Sciatic nerve (tissue), 2 donors: ENCODE measurements at regions not wholly inside any gene's neighbourhood (a gene's known extent, or its start where the extent isn't known, plus 50 kb on each side); places are given as distances from the start of the nearest gene placed in this dataset.

Experiments
- ATAC-seq: fragments of 200-7000 bp; cut with Tn5 transposase; one replicate; pipeline ENCODE4 v1.9.1; 2020; ENCODE audit warnings: mild to moderate bottlenecking, moderate library complexity
- DNase-seq: peaks from one replicate; pipeline ENCODE4 v3.0.0-alpha.2; 2020; ENCODE audit warnings: low spot score
- intact Hi-C: fragments of 100-400 bp; cut with DNase I; formaldehyde crosslinking; loops from one replicate; pipeline ENCODE4 v1.14.2; 2022
- donor health status: DM: no; HTN: no; CAD: no.
- donor health status: DM: no; HTN: no; CAD: no.

DNA sequence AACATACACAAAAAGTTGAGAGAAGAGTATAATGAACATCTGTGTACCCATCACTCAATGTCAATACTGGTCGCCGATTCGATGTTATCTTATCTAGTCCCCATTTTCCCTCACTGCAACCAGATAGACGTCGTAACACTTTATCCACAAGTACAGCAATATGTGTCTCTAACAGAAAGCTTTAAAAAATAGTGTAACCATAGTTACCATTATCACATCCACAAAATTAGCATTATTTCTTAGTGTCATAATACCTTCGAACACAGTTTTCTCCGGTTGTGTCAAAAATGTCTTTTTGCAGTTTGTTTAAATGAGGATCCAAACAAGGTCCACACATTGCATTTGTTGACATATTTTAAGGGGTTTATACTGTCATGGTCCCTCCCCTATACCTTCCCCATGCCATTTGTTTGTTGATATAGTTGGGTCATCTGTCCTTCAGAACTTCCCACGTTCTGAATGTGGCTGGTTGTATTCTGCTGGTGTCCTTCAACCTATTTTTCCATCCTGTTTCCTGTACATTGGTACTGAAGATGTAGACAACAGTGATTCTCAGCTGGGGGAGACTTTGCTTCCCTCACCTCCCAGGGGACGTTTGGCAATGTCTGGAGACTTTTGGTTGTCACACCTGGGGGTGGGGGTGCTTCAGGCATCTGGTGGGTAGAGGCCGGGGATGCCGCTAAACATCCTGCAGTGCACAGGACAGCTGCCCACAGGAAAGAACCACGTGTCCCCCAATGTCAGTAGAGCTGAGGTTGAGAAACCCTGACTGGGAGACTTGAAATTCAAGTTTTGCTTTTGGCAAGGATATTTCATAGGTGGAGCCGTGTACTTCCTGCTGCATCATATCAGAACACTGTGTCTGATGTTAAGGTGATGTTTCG lies 72.7 kb upstream of the SPRED2 start:
- intact Hi-C loops, result no loop called here
- peak; percentile 65 for ATAC-seq
- no peak for DNase-seq

DNA sequence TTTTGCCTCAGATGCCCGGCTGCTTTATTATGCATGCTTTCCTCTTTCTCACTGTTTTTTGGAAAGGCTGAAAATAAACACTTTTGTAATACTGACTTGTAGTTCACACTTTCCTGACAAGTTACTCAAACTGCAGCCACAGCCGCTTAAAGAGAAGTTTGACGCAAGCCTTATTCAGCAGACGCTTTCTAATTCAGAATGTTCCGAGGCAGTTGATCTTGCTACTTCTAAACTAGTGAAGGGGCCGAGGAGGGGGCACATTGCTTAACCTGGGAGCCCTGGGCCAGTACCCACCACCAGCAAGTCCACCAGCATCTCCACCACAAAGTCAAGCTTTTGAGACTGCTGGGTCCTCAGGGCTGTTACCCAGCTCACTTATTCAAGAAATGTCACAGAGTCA lies 71.8 kb upstream of the SPRED2 start:
- no peak for ATAC-seq
- DNase-seq, result no peak
- intact Hi-C loops, result no loop called here

DNA sequence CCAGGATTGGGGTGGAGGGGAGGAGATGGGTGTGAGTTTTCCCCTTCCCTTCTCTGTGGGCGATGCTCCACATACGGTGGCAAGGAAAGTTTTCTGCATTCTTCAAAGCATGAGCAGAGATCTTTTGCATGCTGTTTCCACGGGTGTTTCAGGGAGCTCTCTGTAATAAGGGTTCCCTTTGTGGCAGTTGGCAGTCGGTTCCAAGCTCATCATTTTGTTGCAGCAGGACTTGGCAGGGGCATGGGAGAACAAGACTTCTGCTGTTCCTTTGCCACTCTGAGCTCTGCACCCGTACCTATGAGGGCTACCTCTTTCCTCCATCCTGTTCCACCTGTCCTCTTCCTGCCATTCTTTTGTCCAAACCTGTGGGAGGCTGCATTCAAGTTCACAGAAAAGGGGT lies 71.3 kb upstream of the SPRED2 start:
- intact Hi-C loops, result no loop called here
- DNase-seq, result no peak
- no peak for ATAC-seq

DNA sequence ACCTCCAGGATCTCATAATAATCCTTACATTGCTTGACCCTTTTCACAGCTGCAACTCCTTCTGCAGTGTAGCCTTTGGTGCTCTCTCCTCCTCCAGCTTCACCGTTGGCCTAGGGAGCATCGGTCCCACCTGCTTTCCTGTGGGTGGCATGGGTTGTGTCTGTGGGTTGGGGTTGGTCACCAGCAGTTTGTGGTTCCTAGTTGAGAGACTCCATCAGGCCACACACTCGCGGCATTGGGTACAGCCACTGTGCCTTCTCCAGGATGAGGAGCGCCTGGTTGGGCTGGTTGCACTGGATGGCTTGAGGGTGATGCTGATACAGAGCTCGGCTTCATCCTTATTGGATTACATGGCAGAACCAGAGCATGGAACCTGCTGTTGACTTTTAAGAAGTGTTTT lies 69.4 kb upstream of the SPRED2 start:
- intact Hi-C loops, result no loop called here
- no peak for ATAC-seq
- DNase-seq, result no peak

DNA sequence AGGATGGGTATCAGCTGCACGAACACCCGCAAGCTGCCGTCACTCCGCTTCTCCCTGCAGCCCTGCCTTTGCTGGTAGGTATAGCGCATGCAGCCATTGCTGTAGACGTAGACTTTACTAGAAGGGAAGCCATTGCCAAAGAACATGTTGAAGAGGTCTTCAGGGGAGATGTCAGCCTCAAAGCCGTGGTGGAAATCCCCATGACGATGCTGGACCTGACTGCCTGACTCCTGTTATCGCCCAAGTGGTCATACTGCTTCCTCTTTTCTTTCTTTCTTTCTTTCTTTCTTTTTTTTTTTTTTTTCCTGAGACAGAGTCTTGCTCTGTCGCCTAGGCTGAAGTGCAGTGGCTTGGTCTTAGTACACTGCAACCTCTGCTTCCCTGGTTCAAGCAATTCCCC lies 68.7 kb upstream of the SPRED2 start:
- intact Hi-C loops, result no loop called here
- ATAC-seq (no peak), DNase-seq (no peak)

DNA sequence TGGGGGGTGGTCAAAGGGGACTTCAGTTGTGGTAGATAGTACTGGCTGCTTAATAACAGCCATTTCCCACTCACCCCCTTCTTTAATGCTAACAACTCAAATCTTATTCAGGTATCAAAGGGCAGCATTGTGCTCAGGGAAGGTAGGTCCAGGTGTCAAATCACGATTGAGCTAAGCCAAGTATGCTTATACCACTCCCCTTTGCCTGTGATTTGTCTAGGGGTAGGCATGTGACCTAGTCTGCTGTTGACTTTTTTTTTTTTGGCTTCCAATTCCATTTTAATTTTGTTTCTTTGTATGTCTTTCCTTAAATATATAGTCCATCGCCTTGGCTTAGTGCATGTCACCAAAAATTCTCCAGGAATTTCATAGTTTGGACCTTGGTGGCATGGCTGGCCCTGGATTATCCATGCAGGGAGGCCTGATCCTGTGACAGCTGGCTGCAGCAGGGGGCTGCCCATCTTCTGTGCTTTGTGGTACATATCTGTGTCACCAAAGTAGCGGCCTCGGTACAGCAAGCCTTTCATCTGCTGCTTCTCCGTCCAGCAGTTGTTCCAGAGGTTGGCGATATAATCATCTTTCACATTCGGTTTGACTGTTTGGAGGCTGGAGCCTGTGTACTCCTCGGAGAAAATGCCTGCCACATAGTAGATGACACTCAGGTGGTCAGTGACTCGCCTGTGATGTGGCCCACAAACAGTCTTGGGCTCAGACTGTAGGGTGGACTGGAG lies 68.1 kb upstream of the SPRED2 start:
- ATAC-seq (no peak), DNase-seq (no peak)
- intact Hi-C loops, result no loop called here

DNA sequence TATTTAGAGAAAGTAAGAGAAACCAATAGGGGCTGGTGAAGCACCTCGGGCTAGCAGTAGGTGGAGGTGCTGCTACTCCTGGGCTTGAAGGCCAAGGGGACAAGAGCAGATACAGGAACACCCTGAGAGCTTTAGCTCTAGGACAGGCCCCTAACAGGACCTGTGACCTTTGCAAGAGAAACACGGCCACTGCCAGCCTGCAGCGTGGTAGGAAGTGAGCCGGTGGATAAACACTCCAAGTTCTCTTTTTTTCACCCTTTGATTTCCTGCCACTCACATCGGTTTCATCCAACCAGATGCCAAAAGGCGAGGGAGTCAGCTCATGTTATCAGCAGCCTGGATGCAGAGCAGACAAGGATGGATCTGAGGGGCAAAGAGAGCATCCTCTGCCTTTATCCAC lies 66.8 kb upstream of the SPRED2 start:
- DNase-seq, result no peak
- intact Hi-C loops, result no loop called here
- ATAC-seq, result no peak

DNA sequence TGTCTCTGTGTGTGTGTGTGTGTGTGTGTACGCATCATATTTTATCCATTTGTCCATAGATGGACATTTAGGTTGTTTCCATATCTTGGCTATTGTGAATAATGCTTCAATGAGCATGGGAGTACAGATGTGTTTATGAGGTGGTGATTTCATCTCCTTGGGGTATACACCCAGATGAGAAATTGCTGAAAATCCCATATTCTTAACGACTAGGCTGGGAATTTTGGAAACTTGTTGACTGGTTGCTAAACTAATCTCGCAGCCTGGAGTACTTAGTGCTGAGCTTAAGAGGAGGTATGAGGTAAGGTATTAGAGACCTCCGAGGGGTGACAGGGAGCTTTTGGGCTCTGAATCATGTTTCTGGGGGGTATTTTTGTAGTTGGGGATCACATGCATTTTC lies 66.0 kb upstream of the SPRED2 start:
- ATAC-seq, result no peak
- no peak for DNase-seq
- intact Hi-C loops, result no loop called here

DNA sequence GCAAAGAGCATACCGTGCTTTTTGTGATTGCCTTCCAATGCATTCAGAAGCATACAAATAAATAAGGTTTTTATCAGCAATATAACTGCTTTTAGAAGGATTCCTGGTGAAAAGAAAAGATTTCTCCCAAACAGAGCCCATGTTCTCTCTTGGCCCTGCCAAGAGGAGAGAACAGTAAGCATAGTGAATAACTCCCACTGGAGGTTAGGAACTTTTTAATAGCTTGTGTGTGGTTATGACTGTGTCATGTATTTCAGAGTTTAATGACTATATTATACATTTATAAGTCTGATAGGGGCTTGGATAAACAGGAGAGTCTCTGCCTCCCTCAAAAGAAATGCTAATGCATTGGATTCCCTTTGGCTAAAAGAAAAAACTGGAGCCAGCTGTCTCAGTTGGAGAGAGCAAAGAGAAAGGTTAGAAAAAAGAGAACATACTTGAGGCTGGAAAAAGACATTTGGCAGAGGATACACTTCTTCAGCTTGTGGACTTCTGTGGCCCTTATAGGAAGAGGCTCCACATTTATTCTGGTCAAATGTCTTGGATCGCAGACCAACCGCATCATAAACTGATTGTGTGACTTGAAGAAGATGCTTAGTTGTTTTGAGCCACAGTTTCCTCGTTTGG lies 63.0 kb upstream of the SPRED2 start:
- intact Hi-C loops, result no loop called here
- DNase-seq (no peak), ATAC-seq (no peak)

DNA sequence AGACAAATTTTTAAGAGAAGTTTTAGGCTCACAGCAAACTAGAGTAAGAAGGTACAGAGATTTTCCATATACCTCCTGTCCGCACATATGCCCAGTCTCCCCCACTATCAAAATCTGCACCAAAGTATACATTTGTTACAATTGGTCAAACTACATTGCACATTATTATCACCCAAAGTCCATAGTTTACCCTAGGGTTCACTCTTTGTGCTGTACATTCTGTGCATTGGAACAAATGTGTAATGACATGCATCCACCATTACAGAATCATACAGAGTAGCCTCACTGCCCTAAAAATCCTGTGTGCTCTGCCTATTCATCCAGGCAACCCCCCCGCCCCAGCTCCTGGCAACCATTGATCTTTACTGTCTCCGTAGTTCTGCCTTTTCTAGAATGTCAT lies 61.7 kb upstream of the SPRED2 start:
- no peak for ATAC-seq
- DNase-seq, result no peak
- intact Hi-C loops, result no loop called here

DNA sequence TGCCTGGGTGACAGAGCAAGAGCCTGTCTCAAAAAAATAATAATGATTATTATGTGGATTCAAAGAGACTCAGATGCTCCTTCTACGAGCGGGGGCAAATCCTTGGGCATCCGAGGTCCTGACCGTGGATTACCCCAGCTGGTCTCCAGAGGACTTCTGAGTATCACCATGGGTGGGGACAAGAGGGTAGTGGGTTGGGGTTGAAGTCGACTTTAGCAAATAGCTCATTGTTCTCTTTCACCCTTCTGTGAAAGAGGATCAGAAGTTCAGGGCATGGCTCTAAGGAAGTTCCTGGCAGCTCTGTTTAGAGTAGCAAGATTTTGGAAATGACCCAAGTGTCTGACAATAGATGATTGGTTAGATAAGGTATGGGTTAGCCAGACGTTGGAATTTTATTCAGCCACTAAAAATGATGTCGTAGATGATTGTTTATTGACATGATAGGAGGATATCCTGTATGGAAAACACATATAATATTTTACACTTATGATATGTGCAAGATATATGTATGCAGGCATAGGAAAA lies 59.0 kb upstream of the SPRED2 start:
- intact Hi-C loops, result no loop called here
- no peak for DNase-seq
- ATAC-seq, result no peak

DNA sequence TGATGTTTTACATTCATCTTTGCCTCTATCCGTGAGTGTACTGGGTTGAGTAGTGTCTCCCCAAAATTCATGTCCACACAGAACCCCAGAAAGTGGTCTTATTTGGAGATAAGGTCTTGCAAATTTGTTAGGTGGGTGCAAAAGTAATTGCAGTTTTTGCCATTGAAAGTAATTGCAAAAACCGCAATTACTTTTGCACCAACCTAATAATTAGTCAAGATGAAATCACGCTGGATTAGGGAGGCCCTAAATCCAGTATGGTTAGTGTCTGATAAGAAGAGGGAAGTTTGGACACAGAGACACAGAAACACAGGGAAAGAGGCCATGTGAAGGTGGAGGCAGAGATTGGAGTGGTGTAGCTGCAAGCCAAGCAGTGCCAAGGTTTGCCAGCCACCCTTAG lies 57.8 kb upstream of the SPRED2 start:
- DNase-seq (no peak), ATAC-seq (no peak)
- intact Hi-C loops, result no loop called here

DNA sequence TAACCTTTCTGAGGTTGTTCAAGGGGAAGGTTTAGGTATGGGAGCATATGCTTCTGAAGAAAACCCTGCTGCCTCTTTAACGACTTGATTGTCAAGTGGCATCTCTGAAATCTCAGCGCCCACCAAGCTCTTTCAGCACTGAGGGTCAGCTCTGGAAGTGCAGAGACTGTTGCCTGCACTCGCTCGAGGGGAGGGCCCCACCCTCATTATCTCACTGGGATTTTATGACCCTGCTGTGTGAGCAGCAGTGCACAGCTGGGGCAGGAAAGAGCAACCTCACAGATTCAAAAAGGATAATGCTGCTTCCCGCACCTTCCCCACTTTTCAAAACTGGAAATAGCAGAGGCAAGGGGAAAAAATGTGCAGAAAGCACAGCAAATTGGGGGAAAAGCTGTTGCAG lies 56.9 kb upstream of the SPRED2 start:
- DNase-seq (no peak), ATAC-seq (no peak)
- intact Hi-C loops, result loop anchor here (10.0 kb wide), 1 partner anchor 426 kb away; no protein-coding TSS in a partner anchor

DNA sequence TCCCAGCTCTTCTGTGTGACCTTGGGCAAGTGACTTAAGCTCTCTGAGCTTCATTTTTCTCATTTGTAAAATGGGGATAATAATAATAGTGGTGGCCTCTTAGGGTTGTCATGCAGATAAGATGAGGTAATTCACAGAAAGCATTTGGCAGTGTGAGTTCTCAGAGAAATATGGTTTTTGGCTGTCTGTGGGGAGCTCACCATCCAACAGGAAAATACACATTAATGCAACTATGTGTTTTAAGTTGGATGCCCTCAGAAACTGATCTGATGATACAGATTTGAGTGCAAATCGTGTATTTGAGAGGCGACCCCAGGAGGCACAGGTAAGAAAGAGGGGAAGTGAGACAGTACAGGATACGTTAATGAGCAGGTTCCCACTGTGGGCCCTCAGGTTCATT lies 56.1 kb upstream of the SPRED2 start:
- DNase-seq (no peak), ATAC-seq (no peak)
- intact Hi-C loops, result loop anchor here (10.0 kb wide), 1 partner anchor 426 kb away; no protein-coding TSS in a partner anchor

DNA sequence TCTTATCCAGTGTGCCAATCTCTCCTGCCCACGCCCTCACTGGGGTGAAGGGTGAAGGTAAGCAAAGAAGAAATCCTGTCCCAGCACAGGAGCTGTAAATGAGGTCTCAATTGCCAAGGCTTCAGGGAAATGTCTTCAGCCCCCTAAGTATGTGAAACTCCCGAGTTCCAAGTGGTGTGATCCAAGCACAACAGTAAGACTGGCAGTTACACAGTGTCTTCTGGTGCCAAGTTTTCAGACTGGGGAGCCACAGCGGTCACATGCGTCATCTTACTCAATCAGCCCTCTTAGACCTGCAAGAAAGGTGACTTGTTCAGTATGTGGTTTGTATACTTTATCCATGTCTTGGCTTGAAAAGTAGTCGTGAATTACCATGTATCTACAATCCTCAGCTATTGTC lies 55.0 kb upstream of the SPRED2 start:
- intact Hi-C loops, result loop anchor here (10.0 kb wide), 1 partner anchor 427 kb away; no protein-coding TSS in a partner anchor
- ATAC-seq (no peak), DNase-seq (no peak)

DNA sequence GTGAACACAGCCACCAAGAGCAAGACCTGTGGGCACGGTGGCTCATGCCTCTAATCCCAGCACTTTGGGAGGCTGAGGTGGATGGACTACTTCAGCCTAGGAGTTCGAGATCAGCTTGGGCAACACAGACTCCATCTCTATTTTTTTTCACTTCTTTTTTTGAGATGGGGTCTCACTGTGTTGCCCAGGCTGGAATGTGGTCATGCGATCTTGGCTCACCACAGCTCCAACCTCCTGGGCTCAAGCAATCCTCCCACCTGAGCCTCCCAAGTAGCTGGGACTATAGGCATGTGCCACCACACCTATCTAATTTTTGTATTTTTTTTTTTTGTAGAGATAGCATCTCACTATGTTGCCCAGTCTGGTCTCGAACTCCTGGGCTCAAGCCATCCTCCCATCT lies 54.4 kb upstream of the SPRED2 start:
- intact Hi-C loops, result loop anchor here (10.0 kb wide), 1 partner anchor 428 kb away; no protein-coding TSS in a partner anchor
- DNase-seq (no peak), ATAC-seq (no peak)

DNA sequence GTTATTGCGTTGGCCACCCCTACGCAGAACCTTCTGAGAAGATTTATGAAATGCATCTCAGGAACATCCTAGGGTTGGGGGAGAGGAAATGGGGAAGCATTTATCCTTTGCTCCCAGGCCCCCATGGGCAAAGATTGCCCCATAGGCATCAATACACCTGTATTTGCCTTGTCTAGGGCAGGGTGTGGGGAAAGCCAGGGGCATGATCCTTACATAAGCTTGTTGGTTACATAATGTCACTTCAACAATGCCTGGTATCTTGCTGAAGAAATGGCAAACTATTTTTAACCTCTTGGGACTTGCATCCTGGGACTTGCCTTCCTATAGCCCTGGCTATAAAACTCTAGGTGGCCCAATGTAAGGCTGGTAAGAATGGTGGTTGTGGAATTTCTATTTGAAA lies 53.9 kb upstream of the SPRED2 start:
- intact Hi-C loops, result loop anchor here (10.0 kb wide), 1 partner anchor 429 kb away; no protein-coding TSS in a partner anchor

DNA sequence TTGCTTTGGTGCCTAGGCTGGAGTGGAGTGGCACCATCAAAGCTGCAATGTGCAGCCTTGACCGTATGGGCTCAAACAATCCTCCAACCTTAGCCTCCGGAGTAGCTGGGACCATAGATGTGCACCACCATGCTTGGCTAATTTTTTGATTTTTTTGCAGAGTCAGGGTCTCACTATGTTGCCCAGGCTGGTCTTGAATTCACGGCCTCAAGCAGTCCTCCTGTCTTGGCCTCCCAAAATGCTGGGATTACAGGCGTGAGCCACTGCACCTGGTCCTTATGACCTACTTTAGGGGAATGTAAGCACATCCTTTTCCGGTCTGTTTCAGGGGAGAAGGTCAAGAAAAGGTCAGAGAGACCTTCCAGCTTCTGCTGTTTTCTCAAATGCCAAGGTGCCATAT lies 53.4 kb upstream of the SPRED2 start:
- ATAC-seq (no peak), DNase-seq (no peak)
- intact Hi-C loops, result loop anchor here (10.0 kb wide), 1 partner anchor 429 kb away; no protein-coding TSS in a partner anchor

More for the DNA sequence above, 53.9 kb upstream of the SPRED2 start:
- DNase-seq (no peak), ATAC-seq (no peak)

DNA sequence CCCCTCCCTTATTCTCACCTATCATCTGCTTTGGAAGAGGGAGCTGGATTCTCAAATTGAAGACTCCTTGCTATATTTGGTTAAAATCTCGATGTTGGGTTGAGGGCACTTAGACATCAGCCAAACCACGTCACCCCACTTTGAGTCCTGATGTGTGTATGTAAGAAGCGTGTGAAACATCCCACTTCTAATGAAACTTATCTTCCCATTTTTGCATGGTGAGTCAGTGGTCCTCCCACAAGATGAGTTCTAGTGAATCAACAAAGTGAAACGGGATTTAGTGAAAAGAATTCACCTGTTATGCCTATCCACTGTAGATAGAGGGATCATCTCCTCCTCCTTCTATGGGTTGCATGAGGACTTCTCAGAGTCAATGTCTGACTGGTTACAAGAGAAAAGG lies 51.4 kb upstream of the SPRED2 start:
- intact Hi-C loops, result loop anchor here (10.0 kb wide), 1 partner anchor 431 kb away; no protein-coding TSS in a partner anchor
- no peak for ATAC-seq

More for the DNA sequence above, 51.4 kb upstream of the SPRED2 start:
- no peak for DNase-seq
